NCI-H748 (cell line): ENCODE measurements at regions not wholly inside any gene's neighbourhood (a gene's known extent, or its start where the extent isn't known, plus 50 kb on each side); places are given as distances from the start of the nearest gene placed in this dataset.
"Not testable (repeated sequence)": the region's sequence is repeated elsewhere in the genome, so short reads cannot be mapped to it uniquely, and the experiment has no call there.

Experiments
- DNase-seq: peaks from one replicate; lab custom pipeline; 2025; ENCODE audit not compliant: unreplicated experiment; lab: John Stamatoyannopoulos, UW

DNA sequence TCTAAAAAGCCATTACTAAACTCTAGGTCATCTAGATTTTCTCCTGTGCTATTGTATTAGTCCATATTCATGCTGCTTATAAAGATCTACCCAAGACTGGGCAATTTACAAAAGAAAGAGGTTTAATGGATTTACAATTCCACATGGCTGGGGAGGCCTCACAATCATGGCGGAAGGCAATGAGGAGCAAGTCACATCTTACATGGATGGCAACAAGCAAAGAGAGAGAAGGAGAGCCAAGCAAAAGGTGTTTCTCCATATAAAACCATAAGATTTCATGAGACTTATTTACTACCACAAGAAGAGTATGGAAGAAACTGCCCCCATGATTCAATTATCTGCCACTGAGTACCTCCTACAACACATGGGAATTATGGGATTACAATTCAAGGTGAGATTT is 69.6 kb upstream of the CCDC6 start:
- not testable (repeated sequence) for DNase-seq

- no peak for DNase-seq
Observed at GRCh38 chr10:59971915-59972314, 65.6 kb upstream of the CCDC6 start.

- DNase-seq, result no peak
Observed at GRCh38 chr10:59970396-59971368, 64.3 kb upstream of the CCDC6 start.

- DNase-seq, result peak; percentile 77
Observed at GRCh38 chr10:59968705-59969104, 62.3 kb upstream of the CCDC6 start.

DNA sequence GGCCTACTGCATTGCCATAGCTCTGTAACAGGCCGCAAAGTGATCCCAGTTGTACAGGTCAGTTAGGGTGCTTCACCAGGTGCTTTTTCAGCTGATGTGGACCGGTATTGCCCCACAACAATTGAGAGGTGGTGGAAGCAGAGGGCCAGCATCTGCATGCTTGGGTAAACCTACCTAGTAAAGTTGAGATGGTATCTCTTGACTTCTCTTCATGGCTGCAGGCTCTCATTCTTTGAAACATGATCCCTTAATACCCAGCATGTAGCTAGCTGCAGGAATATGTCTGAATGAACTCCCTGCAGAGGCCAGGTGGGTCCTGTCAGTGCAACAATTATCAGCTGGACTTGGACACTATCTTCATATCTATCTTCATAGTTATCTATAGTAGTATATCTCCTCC is 60.7 kb upstream of the CCDC6 start:
- DNase-seq, result peak; percentile 67

DNA sequence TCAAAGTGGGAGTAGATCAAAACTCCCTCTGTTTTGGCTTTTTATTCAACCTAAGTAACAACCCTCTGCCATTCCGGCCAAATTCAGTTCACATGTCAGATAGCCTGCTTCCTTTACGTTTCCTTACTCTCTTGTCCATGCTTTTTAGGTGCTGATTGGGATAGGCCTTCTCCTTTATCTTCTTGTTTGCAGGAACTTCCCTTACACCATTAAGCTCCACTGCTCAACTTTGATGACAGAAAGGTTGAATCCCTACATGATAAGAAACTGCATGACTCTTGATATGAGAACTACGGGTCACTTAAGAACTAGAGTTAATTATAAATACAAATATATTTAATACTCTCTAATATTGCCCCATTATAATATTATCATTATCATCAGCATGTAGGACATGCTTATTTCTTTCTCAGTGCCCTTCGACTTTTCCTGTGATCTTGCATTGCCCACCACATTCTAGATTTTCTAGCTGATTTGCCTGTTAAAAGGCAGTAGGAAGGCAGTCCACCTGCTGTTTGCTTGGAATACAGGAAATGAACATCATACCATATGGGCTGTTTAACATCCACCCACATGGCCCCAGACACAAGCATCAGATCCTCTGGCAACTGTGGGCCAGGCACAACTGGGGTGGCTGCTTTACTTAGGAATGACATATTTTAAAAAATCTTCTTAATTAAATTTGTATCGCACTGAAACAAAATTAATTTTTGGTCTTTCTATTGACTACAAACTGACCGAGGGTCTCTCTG is 59.7 kb upstream of the CCDC6 start:
- peak; percentile 28 for DNase-seq

GRCh38 chr10:59962756-59963155 is 56.4 kb upstream of the CCDC6 start:
- no peak for DNase-seq

DNA sequence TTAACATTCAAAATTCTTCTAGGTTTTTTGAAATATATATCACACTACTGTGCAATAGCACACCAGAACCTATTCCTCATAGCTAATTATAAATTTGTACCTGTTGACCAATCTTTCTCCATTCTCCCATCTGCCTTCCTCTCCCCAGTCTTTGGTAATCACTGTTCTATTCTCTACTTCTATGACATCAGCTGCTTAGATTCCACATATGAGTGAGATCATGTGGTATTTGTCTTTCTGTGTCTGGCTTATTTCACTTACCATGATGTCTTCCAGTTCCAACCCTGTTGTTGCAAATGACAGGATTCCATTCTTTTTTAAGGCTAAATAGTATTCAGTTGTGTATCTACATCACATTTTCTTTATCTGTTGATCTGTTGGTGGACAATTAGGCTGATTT is 54.4 kb upstream of the CCDC6 start:
- no peak for DNase-seq

- DNase-seq, result no peak
Observed at GRCh38 chr10:59959504-59960018, 53.2 kb upstream of the CCDC6 start.

GRCh38 chr10:59958882-59959281 is 52.5 kb upstream of the CCDC6 start:
- no peak for DNase-seq

DNA sequence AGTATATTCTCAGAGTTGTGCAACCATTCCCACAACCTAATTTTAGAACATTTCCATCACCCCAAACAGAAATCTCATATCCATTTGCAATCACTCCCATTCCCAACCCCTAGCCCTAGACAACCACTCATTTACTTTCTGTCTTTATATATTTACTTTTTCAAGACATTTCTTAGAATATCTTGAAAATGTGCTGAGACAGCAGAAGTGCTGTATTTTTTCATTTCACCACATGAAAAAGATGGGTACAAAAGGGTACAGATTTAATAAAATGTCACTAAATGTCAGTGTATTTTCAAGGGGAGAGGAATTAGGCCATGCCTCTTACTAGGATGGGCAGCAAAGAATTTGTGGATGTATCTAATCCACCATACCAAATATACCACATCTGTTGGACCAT is 51.6 kb upstream of the CCDC6 start:
- no peak for DNase-seq
